Ovary (tissue), 7 donors: ENCODE measurements at regions not wholly inside any gene's neighbourhood (a gene's known extent, or its start where the extent isn't known, plus 50 kb on each side); places are given as distances from the start of the nearest gene placed in this dataset.

Source experiments
- DNase-seq, 5 donors: peaks; one replicate each; pipeline ENCODE4 v3.0.0-alpha.2; 2019 to 2020
- H3K27ac ChIP-seq, 2 donors: fragments of 200-600 bp; one replicate each; pipeline versions ENCODE4 v1.5.1 to v1.8.0; 2019 to 2022
- H3K27me3 ChIP-seq: fragments of 200-600 bp; one replicate; pipeline ENCODE4 v1.8.0; 2022
- H3K36me3 ChIP-seq: fragments of 200-600 bp; sonication (generic); one replicate; pipeline ENCODE4 v1.5.1; 2019
- H3K4me1 ChIP-seq: one replicate; pipeline ENCODE4 v1.8.1; 2013; ENCODE audit warnings: mild to moderate bottlenecking, moderate library complexity; ENCODE audit not compliant: insufficient read depth
- H3K4me3 ChIP-seq: fragments of 200-600 bp; sonication (generic); one replicate; pipeline ENCODE4 v1.5.1; 2017
- H3K9me3 ChIP-seq, 2 donors: fragments of 200-600 bp in 1 of 2; sonication (generic) in 1 of 2; one replicate each; pipeline versions ENCODE4 v1.5.1 to v1.8.1; 2013 to 2019; ENCODE audit warnings: mild to moderate bottlenecking in 1 of 2, moderate library complexity in 1 of 2
- EP300 ChIP-seq: sonication (generic); formaldehyde crosslinking; IDR thresholded peaks from one replicate; pipeline ENCODE4 v1.6.1; 2017; ENCODE audit warnings: antibody characterized with exemption
- POLR2A ChIP-seq: fragments of 450-650 bp; IDR thresholded peaks from one replicate; pipeline ENCODE4 v1.6.1; 2017; ENCODE audit warnings: antibody characterized with exemption, mild to moderate bottlenecking, moderate library complexity
- WGBS, 3 donors: extraction: QIAGEN DNeasy Blood & Tissue Kit in 1 of 3; methylation state at CpG; one replicate each; pipeline versions ENCODE4 v1.1.5 to v1.1.7; 2013 to 2017; 5-methylcytosine and 5-hydroxymethylcytosine counted together
- intact Hi-C, 4 donors: fragments of 100-400 bp; cut with DNase I; formaldehyde crosslinking; loops; one replicate each; pipeline versions ENCODE4 v1.11.0 to v1.15.1; 2022 to 2023
- TF ChIP-seq, protein P1 (sequence below), 3 donors: fragments of 450-650 bp in 2 of 3; fragments of 200-600 bp in 1 of 3; IDR thresholded peaks; one replicate each; pipeline versions ENCODE4 v1.5.1 to v1.8.0; 2016 to 2022; ENCODE audit warnings: antibody characterized with exemption in 3 of 3, mild to moderate bottlenecking in 1 of 3
- donor health status: DM: no; HTN: no; CAD: no; lungs with moderate emphysema.
- donor health status: DM: no; HTN: no; CAD: no.
- donor health status: Bipolar disorder and iron deficiency.
- donor health status: DM: no; HTN: no; CAD: no.
- donor health status: DM: yes; HTN: yes; CAD: no.

DNA sequence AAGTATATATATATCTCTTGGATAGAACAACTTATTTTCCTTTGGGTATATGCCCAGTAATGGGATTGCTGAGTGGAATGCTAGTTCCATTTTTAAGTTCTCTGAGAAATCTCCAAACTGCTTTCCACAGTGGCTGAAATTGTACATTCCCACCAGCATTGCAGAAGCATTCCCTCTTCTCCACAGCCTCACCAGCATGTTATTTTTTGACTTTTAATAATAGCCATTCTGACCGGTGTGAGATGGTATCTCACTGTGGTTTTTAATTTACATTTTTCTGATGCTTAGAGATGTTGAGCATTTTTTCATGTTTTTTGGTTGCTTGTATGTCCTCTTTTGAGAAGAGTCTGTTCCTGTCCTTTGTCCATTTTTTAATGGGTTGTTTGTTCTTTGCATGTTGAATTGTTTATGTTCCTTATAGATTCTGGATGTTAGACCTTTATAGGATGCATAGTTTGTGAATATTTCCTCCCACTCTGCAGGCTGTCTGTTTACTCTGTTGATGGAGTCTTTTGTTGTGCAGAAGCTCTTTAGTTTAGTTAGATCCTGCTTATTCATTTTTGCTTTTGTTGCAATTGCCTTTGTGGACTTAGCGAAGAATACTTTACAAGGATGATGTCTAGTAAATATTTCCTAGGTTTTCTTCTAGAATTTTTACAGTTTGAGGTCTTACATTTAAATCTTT, 82.7 kb upstream of the NR2F2 start:
- H3K4me1 ChIP-seq, result no peaks in the 10 kb centered on the region
- intact Hi-C loops, result no loop called here
- no peak overlapping the region for H3K4me3 ChIP-seq
- DNase-seq, result no peak
- TF ChIP-seq EP300 (no peak), POLR2A (no peak)
- TF ChIP-seq, protein P1, sequence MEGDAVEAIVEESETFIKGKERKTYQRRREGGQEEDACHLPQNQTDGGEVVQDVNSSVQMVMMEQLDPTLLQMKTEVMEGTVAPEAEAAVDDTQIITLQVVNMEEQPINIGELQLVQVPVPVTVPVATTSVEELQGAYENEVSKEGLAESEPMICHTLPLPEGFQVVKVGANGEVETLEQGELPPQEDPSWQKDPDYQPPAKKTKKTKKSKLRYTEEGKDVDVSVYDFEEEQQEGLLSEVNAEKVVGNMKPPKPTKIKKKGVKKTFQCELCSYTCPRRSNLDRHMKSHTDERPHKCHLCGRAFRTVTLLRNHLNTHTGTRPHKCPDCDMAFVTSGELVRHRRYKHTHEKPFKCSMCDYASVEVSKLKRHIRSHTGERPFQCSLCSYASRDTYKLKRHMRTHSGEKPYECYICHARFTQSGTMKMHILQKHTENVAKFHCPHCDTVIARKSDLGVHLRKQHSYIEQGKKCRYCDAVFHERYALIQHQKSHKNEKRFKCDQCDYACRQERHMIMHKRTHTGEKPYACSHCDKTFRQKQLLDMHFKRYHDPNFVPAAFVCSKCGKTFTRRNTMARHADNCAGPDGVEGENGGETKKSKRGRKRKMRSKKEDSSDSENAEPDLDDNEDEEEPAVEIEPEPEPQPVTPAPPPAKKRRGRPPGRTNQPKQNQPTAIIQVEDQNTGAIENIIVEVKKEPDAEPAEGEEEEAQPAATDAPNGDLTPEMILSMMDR (IDR thresholded peaks at IDR 0.05), result no peak
- H3K27ac ChIP-seq, result no peak overlapping the region
- H3K27me3 ChIP-seq, result no peaks in the 10 kb centered on the region
- H3K36me3 ChIP-seq, result no peaks in the 10 kb centered on the region
- H3K9me3 ChIP-seq, result no peaks in the 10 kb centered on the region
- 54 to 63% (median 56%) methylated on average over 2 of the region's 2 CpGs for WGBS, 3 donors

- TF ChIP-seq, protein P1 (IDR thresholded peaks at IDR 0.05), result no peak
- TF ChIP-seq POLR2A, result no peak
- no peak for TF ChIP-seq EP300
- 96 to 99% (median 99%) methylated on average over 5 of the region's 5 CpGs for WGBS, 3 donors
- no peak for DNase-seq
Observed at GRCh38 chr15:96252148-96252547, 78.4 kb upstream of the NR2F2 start.

DNA sequence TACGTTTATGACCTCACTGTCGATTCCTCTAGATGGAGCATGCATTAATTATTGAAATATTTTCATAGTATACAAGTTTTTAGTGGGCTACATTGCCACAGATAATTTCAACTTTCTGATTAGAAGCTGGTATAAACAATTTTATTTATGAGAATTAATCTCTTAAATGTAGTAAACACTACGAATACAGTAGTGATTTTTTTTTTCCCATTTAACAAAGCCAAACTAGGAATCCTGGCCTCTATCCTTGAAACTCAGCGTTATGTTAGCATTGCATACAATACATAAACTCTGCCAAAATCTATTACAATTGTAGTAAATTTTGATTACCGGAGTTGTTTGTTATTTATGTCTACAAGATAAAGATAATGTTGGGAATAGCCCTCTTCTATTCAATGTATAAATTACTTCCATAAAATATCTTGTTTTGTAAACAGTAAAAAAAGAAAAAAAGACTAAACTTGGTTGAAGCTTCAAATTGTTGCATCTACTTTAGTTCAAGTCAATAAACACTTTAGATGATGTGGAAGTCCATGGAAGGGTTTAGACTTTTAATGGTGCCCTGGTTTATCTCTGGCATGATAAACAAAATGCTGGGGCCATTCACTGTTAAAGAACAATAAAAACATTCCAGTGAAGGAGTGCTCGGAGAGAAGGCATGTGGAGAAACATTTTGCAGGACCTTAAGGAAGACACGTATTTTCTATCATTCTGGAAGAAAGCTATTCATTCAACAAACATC, 77.3 kb upstream of the NR2F2 start:
- Histone ChIP-seq H3K27me3 (no peaks in the 10 kb centered on the region), H3K9me3 (no peaks in the 10 kb centered on the region), H3K4me1 (no peaks in the 10 kb centered on the region), H3K27ac (no peak overlapping the region), H3K4me3 (no peak overlapping the region), H3K36me3 (no peaks in the 10 kb centered on the region)
- 34 to 56% (median 54%) methylated on average over 7 of the region's 7 CpGs for whole genome bisulfite sequencing, 3 donors
- no peak for DNase-seq
- intact Hi-C loops, result no loop called here
- TF ChIP-seq EP300 (no peak), POLR2A (no peak)
- TF ChIP-seq, protein P1 (IDR thresholded peaks at IDR 0.05), result no peak

More at GRCh38 chr15:96252148-96252547, 78.4 kb upstream of the NR2F2 start:
- no peak overlapping the region for H3K4me3 ChIP-seq
- H3K27me3 ChIP-seq, result no peaks in the 10 kb centered on the region
- intact Hi-C loops, result no loop called here
- no peaks in the 10 kb centered on the region for H3K4me1 ChIP-seq
- no peaks in the 10 kb centered on the region for H3K9me3 ChIP-seq
- H3K36me3 ChIP-seq, result no peaks in the 10 kb centered on the region
- no peak overlapping the region for H3K27ac ChIP-seq

DNA sequence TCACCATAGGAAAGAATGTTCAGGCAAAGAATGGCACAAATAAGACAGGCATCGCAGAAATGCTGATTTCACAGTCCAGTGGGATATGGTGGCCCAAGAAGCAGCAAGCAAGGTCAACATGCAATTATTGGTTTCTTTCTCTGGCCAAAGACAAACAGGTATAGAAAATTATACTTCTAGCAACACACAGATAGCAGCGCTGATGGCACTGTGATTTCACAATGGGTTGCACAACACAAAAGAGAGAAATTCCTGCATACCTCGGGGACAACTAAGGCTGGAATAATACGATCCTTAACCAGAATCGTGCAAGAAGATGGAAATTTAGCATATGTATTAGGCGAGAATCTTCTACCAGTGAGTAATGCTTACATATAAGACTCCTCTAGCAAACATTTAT, 76.3 kb upstream of the NR2F2 start:
- WGBS, 3 donors, result 93 to 95% (median 95%) methylated on average over 6 of the region's 6 CpGs
- Histone ChIP-seq H3K4me1 (no peaks in the 10 kb centered on the region), H3K27me3 (no peaks in the 10 kb centered on the region), H3K36me3 (no peaks in the 10 kb centered on the region), H3K4me3 (no peak overlapping the region), H3K27ac (no peak overlapping the region), H3K9me3 (no peaks in the 10 kb centered on the region)
- intact Hi-C loops, result no loop called here
- TF ChIP-seq POLR2A (no peak), EP300 (no peak)
- TF ChIP-seq, protein P1 (IDR thresholded peaks at IDR 0.05), result no peak
- DNase-seq, result no peak
